ENCODE measurements at regions not wholly inside any gene's neighbourhood (a gene's known extent, or its start where the extent isn't known, plus 50 kb on each side); places are given as distances from the start of the nearest gene placed in this dataset.

DNA sequence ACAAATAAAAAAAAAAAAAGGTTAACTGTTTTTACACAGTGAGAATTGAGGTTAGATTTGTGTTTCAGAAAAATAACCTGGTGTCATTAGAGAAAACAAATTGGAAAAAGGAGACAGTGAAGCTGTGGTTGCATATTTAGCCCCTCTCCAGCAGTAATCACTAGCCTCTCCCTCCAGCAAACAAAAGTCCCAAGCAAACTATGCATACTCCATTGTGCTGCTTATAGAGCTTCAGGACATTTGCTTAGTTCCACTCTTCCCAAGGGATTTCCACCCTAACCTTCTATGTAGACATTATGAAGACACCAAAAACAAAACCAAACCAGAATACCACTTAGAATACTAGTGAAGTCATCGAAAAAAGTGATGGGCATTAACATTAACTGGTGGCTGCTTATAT is 534.2 kb upstream of the CDH2 start:
- H3K27me3 ChIP-seq: no peaks in the 10 kb centered on the region
- TF ChIP-seq CTCF (IDR thresholded peaks at IDR 0.05): no peak
- H3K36me3 ChIP-seq: no peaks in the 10 kb centered on the region
- no peaks in the 10 kb centered on the region for H3K9me3 ChIP-seq
- intact Hi-C loops (cut with DNase I): no loop called here
- H3K4me3 ChIP-seq: no peak overlapping the region
- no peak for DNase-seq
- H3K4me1 ChIP-seq: no peaks in the 10 kb centered on the region
- ATAC-seq: no peak
- no peak overlapping the region for H3K27ac ChIP-seq

DNA sequence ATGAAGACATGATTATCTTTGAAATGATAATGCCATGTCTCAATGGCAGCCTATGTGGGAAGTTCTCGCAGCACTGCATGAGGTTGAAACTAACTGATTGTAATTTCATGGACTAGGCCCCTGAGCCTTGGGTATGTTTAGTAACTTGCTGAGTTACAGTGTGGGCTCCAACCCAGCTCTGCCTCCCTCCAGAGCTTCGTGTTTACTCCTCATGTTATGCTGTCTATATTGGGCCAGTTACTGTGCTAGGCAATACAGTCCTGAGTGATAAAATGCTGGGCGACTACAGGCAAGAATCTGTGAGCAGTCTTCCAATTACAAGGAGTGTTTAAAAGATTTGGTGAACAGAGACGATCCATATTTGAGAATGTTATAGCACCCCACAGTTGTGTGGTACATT is 530.1 kb upstream of the CDH2 start:
- intact Hi-C loops (cut with DNase I): no loop called here
- no peak for ATAC-seq
- H3K4me3 ChIP-seq: no peak overlapping the region

GRCh38 chr18:28706397-28706796 is 529.5 kb upstream of the CDH2 start:
- TF ChIP-seq CTCF (IDR thresholded peaks at IDR 0.05): no peak
- DNase-seq (no peak), ATAC-seq (no peak)
- Histone ChIP-seq H3K4me1 (no peaks in the 10 kb centered on the region), H3K4me3 (no peak overlapping the region), H3K9me3 (no peaks in the 10 kb centered on the region), H3K27ac (no peak overlapping the region), H3K27me3 (no peaks in the 10 kb centered on the region), H3K36me3 (no peaks in the 10 kb centered on the region)
- intact Hi-C loops (cut with DNase I): no loop called here

More for the DNA sequence above, 530.1 kb upstream of the CDH2 start:
- no peaks in the 10 kb centered on the region for H3K9me3 ChIP-seq
- H3K27ac ChIP-seq: no peak overlapping the region
- no peak for TF ChIP-seq CTCF (IDR thresholded peaks at IDR 0.05)
- H3K4me1 ChIP-seq: no peaks in the 10 kb centered on the region
- H3K36me3 ChIP-seq: no peaks in the 10 kb centered on the region
- H3K27me3 ChIP-seq: no peaks in the 10 kb centered on the region
- no peak for DNase-seq

DNA sequence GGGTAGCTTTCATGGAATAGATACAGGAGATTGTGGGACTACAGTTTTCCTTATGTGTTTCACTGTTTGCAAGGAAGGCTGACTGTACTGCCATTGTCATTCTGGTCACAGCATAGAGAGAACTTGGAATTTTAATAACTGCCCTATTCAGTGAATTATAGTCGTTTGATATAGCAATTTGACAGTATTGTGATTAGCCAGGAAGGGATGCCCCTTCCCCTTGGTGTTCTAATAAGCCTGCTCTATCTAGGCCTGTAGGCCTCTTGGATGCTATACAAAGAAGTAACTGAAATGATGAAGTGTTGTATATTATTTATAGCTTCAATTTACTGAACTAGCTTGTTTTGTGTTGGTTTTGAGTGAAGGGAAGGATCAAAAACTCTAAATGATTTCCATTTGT is 528.6 kb upstream of the CDH2 start:
- Histone ChIP-seq H3K27ac (no peak overlapping the region), H3K27me3 (no peaks in the 10 kb centered on the region), H3K4me1 (no peaks in the 10 kb centered on the region), H3K36me3 (no peaks in the 10 kb centered on the region), H3K9me3 (no peaks in the 10 kb centered on the region), H3K4me3 (no peak overlapping the region)
- intact Hi-C loops (cut with DNase I): no loop called here
- ATAC-seq: no peak
- DNase-seq: no peak
- no peak for TF ChIP-seq CTCF (IDR thresholded peaks at IDR 0.05)

DNA sequence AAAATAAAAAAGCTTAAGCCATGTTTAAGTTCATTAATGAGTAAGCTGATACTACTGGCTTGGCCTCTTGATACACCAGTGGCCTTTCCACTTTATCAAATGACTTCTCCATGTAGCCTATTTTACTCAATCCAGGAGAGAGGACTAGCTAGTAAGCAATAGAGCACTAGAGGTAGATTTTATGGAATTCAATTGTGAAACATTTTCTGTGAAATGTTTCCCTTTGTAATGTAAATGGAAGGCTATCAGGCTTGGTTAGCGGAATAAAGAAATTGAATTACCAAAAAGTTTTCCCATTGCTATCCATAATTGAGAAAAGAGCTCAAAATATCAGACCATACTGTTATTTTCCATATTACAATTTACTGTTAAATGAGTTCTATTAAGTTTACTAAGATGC is 515.4 kb upstream of the CDH2 start:
- ATAC-seq (no peak), DNase-seq (no peak)
- H3K4me3 ChIP-seq: no peak overlapping the region
- H3K9me3 ChIP-seq: no peaks in the 10 kb centered on the region
- intact Hi-C loops (cut with DNase I): no loop called here
- no peaks in the 10 kb centered on the region for H3K4me1 ChIP-seq
- H3K27me3 ChIP-seq: no peaks in the 10 kb centered on the region
- no peak for TF ChIP-seq CTCF (IDR thresholded peaks at IDR 0.05)
- H3K27ac ChIP-seq: no peak overlapping the region
- H3K36me3 ChIP-seq: no peaks in the 10 kb centered on the region

- no peak overlapping the region for H3K27ac ChIP-seq
- no peaks in the 10 kb centered on the region for H3K9me3 ChIP-seq
- DNase-seq (no peak), ATAC-seq (no peak)
- TF ChIP-seq CTCF (IDR thresholded peaks at IDR 0.05): no peak
- H3K4me1 ChIP-seq: no peaks in the 10 kb centered on the region
- H3K27me3 ChIP-seq: no peaks in the 10 kb centered on the region
- H3K36me3 ChIP-seq: no peaks in the 10 kb centered on the region
- no peak overlapping the region for H3K4me3 ChIP-seq
- intact Hi-C loops (cut with DNase I): no loop called here
Measured at GRCh38 chr18:28691496-28691840, 514.5 kb upstream of the CDH2 start.

Measured in upper lobe of right lung (tissue), 1 donor.